A673 (cell line): ENCODE measurements at regions not wholly inside any gene's neighbourhood (a gene's known extent, or its start where the extent isn't known, plus 50 kb on each side); places are given as distances from the start of the nearest gene placed in this dataset.

ENCODE experiments used
- EZH2 ChIP-seq: fragments of 200-600 bp; sonication (generic); IDR thresholded peaks from 2 replicates; pipeline ENCODE4 v1.6.1; 2017; ENCODE audit warnings: borderline replicate concordance, low read depth, mild to moderate bottlenecking, mixed read lengths, antibody characterized with exemption, low read length; ENCODE audit not compliant: poor library complexity, severe bottlenecking
- TF ChIP-seq, protein P1 (sequence below): fragments of 300-800, 200-600 bp; sonication (generic); conservative IDR thresholded peaks from 2 replicates; pipeline ENCODE4 v1.5.1; 2017; ENCODE audit warnings: low read depth, mild to moderate bottlenecking, antibody characterized with exemption, low read length, moderate library complexity, mixed read lengths

DNA sequence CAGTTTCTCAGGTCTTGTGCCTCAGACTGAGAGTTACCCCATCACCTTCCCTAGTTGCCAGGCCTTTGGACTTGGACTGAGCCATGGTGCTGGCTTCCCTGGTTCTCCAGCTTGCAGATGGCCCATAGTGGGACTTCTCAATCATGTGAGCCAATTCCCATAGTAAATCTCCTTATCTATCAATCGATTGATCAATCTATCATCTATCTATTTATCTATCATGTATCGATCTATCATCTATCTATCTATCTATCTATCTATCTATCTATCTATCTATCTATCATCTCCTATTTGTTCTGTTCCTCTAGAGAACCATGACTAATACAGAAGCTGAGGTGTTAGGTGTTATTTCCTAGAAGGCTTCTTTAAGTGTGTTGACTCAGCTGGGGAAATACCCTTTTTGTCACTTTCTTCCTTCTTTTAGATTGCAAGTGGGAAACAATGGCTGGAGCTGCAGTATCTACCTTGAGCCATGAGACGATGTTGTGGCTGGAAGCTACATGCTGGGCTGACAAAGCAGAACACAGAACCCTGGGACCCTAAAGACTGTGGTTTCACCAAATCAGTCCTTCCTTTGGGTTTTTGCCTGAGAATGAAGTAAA, 234.7 kb upstream of the GLI3 start:
- no peak for TF ChIP-seq EZH2
- TF ChIP-seq, protein P1, sequence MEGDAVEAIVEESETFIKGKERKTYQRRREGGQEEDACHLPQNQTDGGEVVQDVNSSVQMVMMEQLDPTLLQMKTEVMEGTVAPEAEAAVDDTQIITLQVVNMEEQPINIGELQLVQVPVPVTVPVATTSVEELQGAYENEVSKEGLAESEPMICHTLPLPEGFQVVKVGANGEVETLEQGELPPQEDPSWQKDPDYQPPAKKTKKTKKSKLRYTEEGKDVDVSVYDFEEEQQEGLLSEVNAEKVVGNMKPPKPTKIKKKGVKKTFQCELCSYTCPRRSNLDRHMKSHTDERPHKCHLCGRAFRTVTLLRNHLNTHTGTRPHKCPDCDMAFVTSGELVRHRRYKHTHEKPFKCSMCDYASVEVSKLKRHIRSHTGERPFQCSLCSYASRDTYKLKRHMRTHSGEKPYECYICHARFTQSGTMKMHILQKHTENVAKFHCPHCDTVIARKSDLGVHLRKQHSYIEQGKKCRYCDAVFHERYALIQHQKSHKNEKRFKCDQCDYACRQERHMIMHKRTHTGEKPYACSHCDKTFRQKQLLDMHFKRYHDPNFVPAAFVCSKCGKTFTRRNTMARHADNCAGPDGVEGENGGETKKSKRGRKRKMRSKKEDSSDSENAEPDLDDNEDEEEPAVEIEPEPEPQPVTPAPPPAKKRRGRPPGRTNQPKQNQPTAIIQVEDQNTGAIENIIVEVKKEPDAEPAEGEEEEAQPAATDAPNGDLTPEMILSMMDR: no peak
